GM12873 (cell line): ENCODE measurements at regions not wholly inside any gene's neighbourhood (a gene's known extent, or its start where the extent isn't known, plus 50 kb on each side); places are given as distances from the start of the nearest gene placed in this dataset.
A peak's percentile ranks its signal among the peaks of the same experiment; 100 is the strongest.

Experiments used
- CTCF ChIP-seq: IDR thresholded peaks from 2 replicates; pipeline ENCODE4 v1.5.1; 2012; ENCODE audit warnings: low read depth, mild to moderate bottlenecking, moderate library complexity, low read length, control low read depth; ENCODE audit not compliant: insufficient read depth; ENCODE audit errors: missing control alignments

- no peak for TF ChIP-seq CTCF
Measured at GRCh38 chr20:41978875-41979274, 360.7 kb upstream of the CHD6 start.

GRCh38 chr20:41978246-41978790, 360.1 kb upstream of the CHD6 start:
- TF ChIP-seq CTCF: no peak

GRCh38 chr20:41969656-41970055, 351.5 kb upstream of the CHD6 start:
- TF ChIP-seq CTCF: no peak

GRCh38 chr20:41960166-41960565, 342.0 kb upstream of the CHD6 start:
- TF ChIP-seq CTCF: no peak

- no peak for TF ChIP-seq CTCF
Measured at GRCh38 chr20:41958391-41958790, 340.2 kb upstream of the CHD6 start.

- peak; percentile 56 for TF ChIP-seq CTCF
Measured at GRCh38 chr20:41956338-41957074, 338.3 kb upstream of the CHD6 start.

GRCh38 chr20:41952166-41952565, 334.0 kb upstream of the CHD6 start:
- TF ChIP-seq CTCF: no peak
